ENCODE measurements at regions not wholly inside any gene's neighbourhood (a gene's known extent, or its start where the extent isn't known, plus 50 kb on each side); places are given as distances from the start of the nearest gene placed in this dataset.

DNA sequence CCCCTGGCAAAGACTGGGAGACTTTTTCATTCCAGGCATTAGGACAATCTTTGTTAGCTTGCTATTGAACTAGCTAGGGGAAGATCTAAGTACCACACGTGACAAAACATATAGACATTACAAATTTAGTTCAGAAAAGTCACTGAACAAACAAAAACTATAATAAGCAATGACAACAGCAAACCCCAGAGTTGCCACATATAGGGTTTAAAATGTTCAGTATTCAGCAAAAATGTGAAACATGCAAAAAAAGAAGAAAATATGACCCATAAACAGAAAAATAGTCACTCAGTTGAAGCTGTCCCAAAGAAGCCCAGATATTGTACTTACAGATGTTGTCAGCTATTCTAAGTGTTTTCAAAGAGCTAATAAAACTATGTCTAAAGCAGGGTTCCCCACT is 431.1 kb upstream of the CDH2 start (continued):
- no peak for TF ChIP-seq ZNF24 (IDR thresholded peaks at IDR 0.05)
- no peak for TF ChIP-seq EGR1 (IDR thresholded peaks at IDR 0.05; ENCODE audit: borderline replicate concordance in 1 of 2, low read depth in 2 of 2, low read length in 2 of 2)
- TF ChIP-seq ZNF274 (IDR thresholded peaks at IDR 0.05; ENCODE audit: insufficient read depth, insufficient read length): no peak

DNA sequence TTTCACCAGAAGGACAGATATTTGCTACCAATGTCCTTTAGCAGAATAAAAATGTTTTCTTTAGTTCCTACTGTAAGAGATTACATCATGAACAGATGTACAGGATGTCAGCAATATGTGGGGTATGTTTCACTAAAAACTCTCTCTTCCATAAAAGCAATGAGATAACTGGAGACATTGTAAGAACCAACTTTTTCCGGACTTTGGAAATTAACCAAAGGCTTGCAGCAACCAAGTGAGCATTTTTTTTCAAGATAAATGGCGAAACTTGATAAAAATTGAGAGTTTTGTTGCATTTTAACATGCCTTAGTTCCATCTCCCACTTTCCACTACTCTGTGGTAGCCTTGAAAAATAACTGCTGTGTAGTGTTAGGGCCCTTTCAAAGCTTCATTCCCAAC is 429.8 kb upstream of the CDH2 start:
- no TSS peak for BruUV-seq (replicated peaks)
- POLR2A ChIA-PET: no interaction called here
- intact Hi-C loops (cut with micrococcal nuclease; ENCODE audit: unreplicated experiment) (no loop called here), in situ Hi-C loops (cut with MboI) (no loop called here)
- Histone ChIP-seq H3K9ac (ENCODE audit: control insufficient read depth, insufficient read depth, low read length) (no peak overlapping the region), H3K79me2 (ENCODE audit: control insufficient read depth, insufficient read depth, low read length) (no peaks in the 10 kb centered on the region), H3K4me3 (no peak overlapping the region), H3K27me3 (replicated peaks in 1 of 2; ENCODE audit: control insufficient read depth in 2 of 2, insufficient read depth in 2 of 2, low read length in 1 of 2) (no peaks in the 10 kb centered on the region), H3K9me3 (replicated peaks; ENCODE audit: control insufficient read depth, insufficient read depth, low read length) (no peaks in the 10 kb centered on the region), H4K20me1 (ENCODE audit: control insufficient read depth, insufficient read depth) (no peaks in the 10 kb centered on the region), H2AFZ (ENCODE audit: control insufficient read depth, low read depth, low read length) (no peak overlapping the region), H3K4me2 (ENCODE audit: control insufficient read depth, insufficient read depth) (no peak overlapping the region), H3K27ac (ENCODE audit: control insufficient read depth, insufficient read depth) (no peak overlapping the region), H3K36me3 (ENCODE audit: control insufficient read depth in 2 of 2, insufficient read depth in 2 of 2, low read length in 1 of 2) (no peaks in the 10 kb centered on the region), H3K4me1 (ENCODE audit: control insufficient read depth, insufficient read depth, low read length) (no peaks in the 10 kb centered on the region)
- ATAC-seq (no peak), DNase-seq (ENCODE audit: low read depth, low spot score) (no peak), FAIRE-seq (no peak)
- RAD21 ChIA-PET (ENCODE audit: unreplicated experiment): no interaction called here
- SMC1A ChIA-PET (ENCODE audit: uncharacterized antibody, unreplicated experiment): no interaction called here
- CTCF ChIA-PET: interaction anchor here (0.7 kb wide), 1 partner anchor 1506 kb away, joined by 3 read pairs; no protein-coding TSS in a partner anchor
- WGBS (ENCODE audit: insufficient coverage, insufficient replicate concordance, low lambda C conversion rate, missing lambda C conversion rate): 25% methylated on average over 2 of the region's 2 CpGs
- TF ChIP-seq NFXL1 (IDR thresholded peaks at IDR 0.05; ENCODE audit: borderline replicate concordance) (no peak), NBN (IDR thresholded peaks at IDR 0.05) (no peak), KDM1A (IDR thresholded peaks at IDR 0.05; ENCODE audit: borderline replicate concordance) (no peak), ZNF24 (IDR thresholded peaks at IDR 0.05) (no peak), CREB1 (IDR thresholded peaks at IDR 0.05; ENCODE audit: low read depth) (no peak), MYC (IDR thresholded peaks at IDR 0.05; ENCODE audit: insufficient read depth, insufficient read length, insufficient replicate concordance, low read length, severe bottlenecking) (no peak), RCOR1 (conservative IDR thresholded peaks at IDR 0.05; ENCODE audit: low read depth, low read length) (no peak), YY1 (IDR thresholded peaks at IDR 0.05; ENCODE audit: low read depth, low read length) (no peak), NRF1 (conservative IDR thresholded peaks at IDR 0.05; ENCODE audit: low read depth, low read length) (no peak), PAX5 (IDR thresholded peaks at IDR 0.05; ENCODE audit: borderline replicate concordance, low read depth, low read length) (no peak), ZNF622 (IDR thresholded peaks at IDR 0.05) (no peak), GABPA (IDR thresholded peaks at IDR 0.05; ENCODE audit: low read depth) (no peak), ZNF217 (IDR thresholded peaks at IDR 0.05) (no peak), ATF7 (IDR thresholded peaks at IDR 0.05; ENCODE audit: low read depth) (no peak), NR2C1 (IDR thresholded peaks at IDR 0.05) (no peak), EP300 (IDR thresholded peaks at IDR 0.05; ENCODE audit: borderline replicate concordance in 1 of 2, control insufficient read depth in 1 of 2, low read depth in 2 of 2, low read length in 2 of 2) (no peak)
- TF ChIP-seq, protein P1, sequence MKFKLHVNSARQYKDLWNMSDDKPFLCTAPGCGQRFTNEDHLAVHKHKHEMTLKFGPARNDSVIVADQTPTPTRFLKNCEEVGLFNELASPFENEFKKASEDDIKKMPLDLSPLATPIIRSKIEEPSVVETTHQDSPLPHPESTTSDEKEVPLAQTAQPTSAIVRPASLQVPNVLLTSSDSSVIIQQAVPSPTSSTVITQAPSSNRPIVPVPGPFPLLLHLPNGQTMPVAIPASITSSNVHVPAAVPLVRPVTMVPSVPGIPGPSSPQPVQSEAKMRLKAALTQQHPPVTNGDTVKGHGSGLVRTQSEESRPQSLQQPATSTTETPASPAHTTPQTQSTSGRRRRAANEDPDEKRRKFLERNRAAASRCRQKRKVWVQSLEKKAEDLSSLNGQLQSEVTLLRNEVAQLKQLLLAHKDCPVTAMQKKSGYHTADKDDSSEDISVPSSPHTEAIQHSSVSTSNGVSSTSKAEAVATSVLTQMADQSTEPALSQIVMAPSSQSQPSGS (IDR thresholded peaks at IDR 0.05; ENCODE audit: low read length): no peak
- TF ChIP-seq, protein P2, sequence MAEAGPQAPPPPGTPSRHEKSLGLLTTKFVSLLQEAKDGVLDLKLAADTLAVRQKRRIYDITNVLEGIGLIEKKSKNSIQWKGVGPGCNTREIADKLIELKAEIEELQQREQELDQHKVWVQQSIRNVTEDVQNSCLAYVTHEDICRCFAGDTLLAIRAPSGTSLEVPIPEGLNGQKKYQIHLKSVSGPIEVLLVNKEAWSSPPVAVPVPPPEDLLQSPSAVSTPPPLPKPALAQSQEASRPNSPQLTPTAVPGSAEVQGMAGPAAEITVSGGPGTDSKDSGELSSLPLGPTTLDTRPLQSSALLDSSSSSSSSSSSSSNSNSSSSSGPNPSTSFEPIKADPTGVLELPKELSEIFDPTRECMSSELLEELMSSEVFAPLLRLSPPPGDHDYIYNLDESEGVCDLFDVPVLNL (IDR thresholded peaks at IDR 0.05; ENCODE audit: low read depth, low read length): no peak
